ENCODE measurements at regions not wholly inside any gene's neighbourhood (a gene's known extent, or its start where the extent isn't known, plus 50 kb on each side); places are given as distances from the start of the nearest gene placed in this dataset.

DNA sequence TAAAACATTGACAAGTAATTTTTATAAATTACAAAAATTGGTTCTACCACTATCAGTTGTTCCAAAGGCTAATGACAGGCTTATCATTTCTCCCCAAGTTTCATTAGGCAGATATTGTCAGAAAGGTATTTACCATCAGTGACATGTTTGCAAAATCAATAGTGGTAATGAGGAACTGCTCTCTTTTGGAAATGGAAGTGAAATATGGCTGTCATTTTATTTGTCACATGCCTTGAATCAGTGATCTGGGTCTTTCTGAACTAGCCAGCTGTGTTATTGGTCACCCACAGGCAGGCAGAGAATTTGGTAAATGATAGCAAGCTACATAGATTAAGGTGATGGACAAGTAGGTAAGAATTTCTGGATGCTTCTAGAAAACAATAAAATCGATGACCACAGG lies 268.0 kb upstream of the ARHGEF26 start:
- TF ChIP-seq EZH2 (IDR thresholded peaks at IDR 0.05; ENCODE audit: borderline replicate concordance, control insufficient read depth, low read depth, low read length): no peak
- no peak for TF ChIP-seq ZNF24 (IDR thresholded peaks at IDR 0.05)
- no peak for TF ChIP-seq KDM1A (IDR thresholded peaks at IDR 0.05; ENCODE audit: borderline replicate concordance)
- TF ChIP-seq, protein P1, sequence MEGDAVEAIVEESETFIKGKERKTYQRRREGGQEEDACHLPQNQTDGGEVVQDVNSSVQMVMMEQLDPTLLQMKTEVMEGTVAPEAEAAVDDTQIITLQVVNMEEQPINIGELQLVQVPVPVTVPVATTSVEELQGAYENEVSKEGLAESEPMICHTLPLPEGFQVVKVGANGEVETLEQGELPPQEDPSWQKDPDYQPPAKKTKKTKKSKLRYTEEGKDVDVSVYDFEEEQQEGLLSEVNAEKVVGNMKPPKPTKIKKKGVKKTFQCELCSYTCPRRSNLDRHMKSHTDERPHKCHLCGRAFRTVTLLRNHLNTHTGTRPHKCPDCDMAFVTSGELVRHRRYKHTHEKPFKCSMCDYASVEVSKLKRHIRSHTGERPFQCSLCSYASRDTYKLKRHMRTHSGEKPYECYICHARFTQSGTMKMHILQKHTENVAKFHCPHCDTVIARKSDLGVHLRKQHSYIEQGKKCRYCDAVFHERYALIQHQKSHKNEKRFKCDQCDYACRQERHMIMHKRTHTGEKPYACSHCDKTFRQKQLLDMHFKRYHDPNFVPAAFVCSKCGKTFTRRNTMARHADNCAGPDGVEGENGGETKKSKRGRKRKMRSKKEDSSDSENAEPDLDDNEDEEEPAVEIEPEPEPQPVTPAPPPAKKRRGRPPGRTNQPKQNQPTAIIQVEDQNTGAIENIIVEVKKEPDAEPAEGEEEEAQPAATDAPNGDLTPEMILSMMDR (IDR thresholded peaks at IDR 0.05 in 2 of 3, conservative IDR thresholded peaks at IDR 0.05 in 1 of 3; ENCODE audit: control insufficient read depth in 2 of 3, extremely low read depth in 1 of 3, insufficient read depth in 1 of 3, low read depth in 3 of 3, low read length in 3 of 3): no peak
- TF ChIP-seq CBX3 (IDR thresholded peaks at IDR 0.05; ENCODE audit: borderline replicate concordance, low read depth): no peak
- TF ChIP-seq CHD1 (IDR thresholded peaks at IDR 0.05; ENCODE audit: low read depth, low read length): no peak
- no peak for TF ChIP-seq CREM (IDR thresholded peaks at IDR 0.05; ENCODE audit: low read depth)
- TF ChIP-seq JUND (IDR thresholded peaks at IDR 0.05; ENCODE audit: low read depth, low read length): no peak
- no peak for TF ChIP-seq FOS (IDR thresholded peaks at IDR 0.05; ENCODE audit: borderline replicate concordance, extremely low read depth, insufficient read length)
- TF ChIP-seq CHD2 (IDR thresholded peaks at IDR 0.05; ENCODE audit: borderline replicate concordance, low read depth, low read length): no peak
- no peak for TF ChIP-seq ZNF207 (IDR thresholded peaks at IDR 0.05; ENCODE audit: borderline replicate concordance)
- TF ChIP-seq EP300 (IDR thresholded peaks at IDR 0.05; ENCODE audit: borderline replicate concordance in 1 of 2, control insufficient read depth in 1 of 2, low read depth in 2 of 2, low read length in 2 of 2): no peak
- TF ChIP-seq JUNB (IDR thresholded peaks at IDR 0.05): no peak
- no peak for TF ChIP-seq HDAC2 (IDR thresholded peaks at IDR 0.05)

All from GM12878 (cell line).